Left lung (tissue), 4 donors: ENCODE measurements at regions not wholly inside any gene's neighbourhood (a gene's known extent, or its start where the extent isn't known, plus 50 kb on each side); places are given as distances from the start of the nearest gene placed in this dataset.

Source experiments
- ATAC-seq: fragments of 200-7000 bp; cut with Tn5 transposase; one replicate; pipeline ENCODE4 v1.9.1; 2020; ENCODE audit warnings: moderate library complexity
- DNase-seq, 4 donors: peaks; one replicate each; pipeline ENCODE4 v3.0.0-alpha.2; 2013 to 2020
- H3K27ac ChIP-seq, 2 donors: fragments of 200-600 bp; sonication (generic) in 1 of 2; one replicate each; pipeline versions ENCODE4 v1.5.0 to v1.8.0; 2020 to 2021
- H3K27me3 ChIP-seq, 2 donors: fragments of 200-600 bp; sonication (generic) in 1 of 2; one replicate each; pipeline versions ENCODE4 v1.5.0 to v1.8.0; 2020 to 2021
- H3K36me3 ChIP-seq, 2 donors: fragments of 200-600 bp; sonication (generic) in 1 of 2; one replicate each; pipeline versions ENCODE4 v1.5.0 to v1.8.0; 2020 to 2021
- H3K4me1 ChIP-seq, 2 donors: fragments of 200-600 bp; one replicate each; pipeline ENCODE4 v1.8.0; 2021
- H3K4me3 ChIP-seq, 2 donors: fragments of 200-600 bp; sonication (generic) in 1 of 2; one replicate each; pipeline versions ENCODE4 v1.5.0 to v1.8.0; 2020 to 2021; ENCODE audit warnings: mild to moderate bottlenecking in 1 of 2
- H3K9me3 ChIP-seq, 2 donors: fragments of 200-600 bp; sonication (generic) in 1 of 2; one replicate each; pipeline versions ENCODE4 v1.5.0 to v1.8.0; 2020 to 2021
- intact Hi-C, 2 donors: fragments of 100-400 bp; cut with DNase I; formaldehyde crosslinking; loops; one replicate each; pipeline versions ENCODE4 v1.11.2 to v1.14.2; 2022
- TF ChIP-seq, protein P1 (sequence below), 2 donors: fragments of 200-600 bp; sonication (generic) in 1 of 2; IDR thresholded peaks; one replicate each; pipeline versions ENCODE4 v1.5.0 to v1.8.0; 2021; ENCODE audit warnings: antibody characterized with exemption in 2 of 2
- donor health status: DM: no; HTN: yes; CAD: no.
- donor health status: DM: no; HTN: no; CAD: no.

DNA sequence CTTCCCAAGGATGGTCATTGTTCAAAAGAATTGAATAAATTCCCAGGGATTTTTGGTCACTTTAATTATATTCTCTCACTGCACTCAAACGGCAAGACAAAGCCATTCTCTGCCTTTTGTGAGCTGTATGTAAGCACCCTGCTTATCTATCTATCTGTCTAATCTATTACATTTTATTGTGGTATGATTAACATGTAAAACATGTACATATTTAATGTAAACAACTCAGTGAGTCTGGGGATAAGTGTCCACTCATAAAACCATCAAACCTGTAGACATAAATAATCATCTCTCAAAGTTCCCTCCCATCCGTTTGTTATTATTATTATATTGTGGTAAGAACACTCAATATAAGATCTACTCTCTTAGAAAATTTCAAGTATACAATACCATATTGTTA, 167.1 kb downstream of the CAND1 start:
- intact Hi-C loops, result no loop called here
- TF ChIP-seq, protein P1, sequence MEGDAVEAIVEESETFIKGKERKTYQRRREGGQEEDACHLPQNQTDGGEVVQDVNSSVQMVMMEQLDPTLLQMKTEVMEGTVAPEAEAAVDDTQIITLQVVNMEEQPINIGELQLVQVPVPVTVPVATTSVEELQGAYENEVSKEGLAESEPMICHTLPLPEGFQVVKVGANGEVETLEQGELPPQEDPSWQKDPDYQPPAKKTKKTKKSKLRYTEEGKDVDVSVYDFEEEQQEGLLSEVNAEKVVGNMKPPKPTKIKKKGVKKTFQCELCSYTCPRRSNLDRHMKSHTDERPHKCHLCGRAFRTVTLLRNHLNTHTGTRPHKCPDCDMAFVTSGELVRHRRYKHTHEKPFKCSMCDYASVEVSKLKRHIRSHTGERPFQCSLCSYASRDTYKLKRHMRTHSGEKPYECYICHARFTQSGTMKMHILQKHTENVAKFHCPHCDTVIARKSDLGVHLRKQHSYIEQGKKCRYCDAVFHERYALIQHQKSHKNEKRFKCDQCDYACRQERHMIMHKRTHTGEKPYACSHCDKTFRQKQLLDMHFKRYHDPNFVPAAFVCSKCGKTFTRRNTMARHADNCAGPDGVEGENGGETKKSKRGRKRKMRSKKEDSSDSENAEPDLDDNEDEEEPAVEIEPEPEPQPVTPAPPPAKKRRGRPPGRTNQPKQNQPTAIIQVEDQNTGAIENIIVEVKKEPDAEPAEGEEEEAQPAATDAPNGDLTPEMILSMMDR (IDR thresholded peaks at IDR 0.05), result no peak
- H3K4me3 ChIP-seq, result no peak overlapping the region
- ATAC-seq, result no peak
- no peaks in the 10 kb centered on the region for H3K36me3 ChIP-seq
- DNase-seq, result no peak
- no peak overlapping the region for H3K27ac ChIP-seq
- peaks cover 10 to 11% of the 10 kb centered on the region in 2 donors for H3K4me1 ChIP-seq
- H3K9me3 ChIP-seq, result no peaks in the 10 kb centered on the region
- H3K27me3 ChIP-seq, result no peaks in the 10 kb centered on the region

DNA sequence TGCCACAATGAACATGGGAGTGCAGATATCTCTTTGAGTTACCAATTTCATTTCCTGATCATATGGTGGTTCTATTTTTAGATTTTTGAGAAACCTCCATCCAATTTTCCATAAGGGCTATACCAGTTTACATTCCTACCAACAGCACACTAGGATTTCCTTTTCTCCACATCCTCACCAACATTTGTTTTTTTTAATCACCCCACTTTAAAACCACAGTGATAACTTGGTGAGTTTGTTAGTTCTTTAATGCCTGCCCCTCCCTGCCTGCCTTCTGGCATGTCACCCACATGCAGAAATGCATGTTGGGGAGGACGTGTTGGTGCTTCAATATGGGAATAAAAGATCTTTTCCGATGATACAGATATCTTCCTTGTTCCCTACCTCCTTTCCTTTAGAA, 167.9 kb downstream of the CAND1 start:
- no peak overlapping the region for H3K27ac ChIP-seq
- H3K36me3 ChIP-seq, result no peaks in the 10 kb centered on the region
- intact Hi-C loops, result no loop called here
- no peaks in the 10 kb centered on the region for H3K27me3 ChIP-seq
- no peaks in the 10 kb centered on the region for H3K9me3 ChIP-seq
- no peak for ATAC-seq
- H3K4me1 ChIP-seq, result peaks cover 9 to 12% of the 10 kb centered on the region in 2 donors
- TF ChIP-seq, protein P1 (IDR thresholded peaks at IDR 0.05), result no peak
- no peak for DNase-seq
- no peak overlapping the region for H3K4me3 ChIP-seq

DNA sequence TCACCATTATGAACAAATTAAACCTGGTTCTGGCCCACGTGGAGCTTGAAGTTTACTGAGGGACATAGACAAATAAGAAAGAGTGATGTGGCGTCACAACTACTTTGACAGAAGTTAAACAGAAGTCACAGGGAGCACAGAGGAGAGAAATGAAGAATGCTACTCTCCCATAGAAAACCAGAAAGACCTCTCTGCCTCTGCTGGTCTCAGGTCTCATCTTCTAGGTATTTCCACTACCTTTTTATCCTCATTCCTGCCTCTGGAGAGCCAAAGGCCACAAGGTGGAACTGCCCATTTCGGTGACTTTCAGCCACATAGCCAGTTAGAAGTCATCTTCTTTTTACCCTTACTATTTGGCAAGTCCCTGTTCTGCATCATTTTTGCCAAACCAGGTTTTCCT, 170.5 kb downstream of the CAND1 start:
- TF ChIP-seq, protein P1 (IDR thresholded peaks at IDR 0.05), result no peak
- Histone ChIP-seq H3K36me3 (no peaks in the 10 kb centered on the region), H3K4me1 (peaks cover 0 to 12% of the 10 kb centered on the region in 2 donors), H3K27ac (no peak overlapping the region), H3K27me3 (no peaks in the 10 kb centered on the region), H3K9me3 (no peaks in the 10 kb centered on the region), H3K4me3 (no peak overlapping the region)
- intact Hi-C loops, result no loop called here
- ATAC-seq (no peak), DNase-seq (no peak)

DNA sequence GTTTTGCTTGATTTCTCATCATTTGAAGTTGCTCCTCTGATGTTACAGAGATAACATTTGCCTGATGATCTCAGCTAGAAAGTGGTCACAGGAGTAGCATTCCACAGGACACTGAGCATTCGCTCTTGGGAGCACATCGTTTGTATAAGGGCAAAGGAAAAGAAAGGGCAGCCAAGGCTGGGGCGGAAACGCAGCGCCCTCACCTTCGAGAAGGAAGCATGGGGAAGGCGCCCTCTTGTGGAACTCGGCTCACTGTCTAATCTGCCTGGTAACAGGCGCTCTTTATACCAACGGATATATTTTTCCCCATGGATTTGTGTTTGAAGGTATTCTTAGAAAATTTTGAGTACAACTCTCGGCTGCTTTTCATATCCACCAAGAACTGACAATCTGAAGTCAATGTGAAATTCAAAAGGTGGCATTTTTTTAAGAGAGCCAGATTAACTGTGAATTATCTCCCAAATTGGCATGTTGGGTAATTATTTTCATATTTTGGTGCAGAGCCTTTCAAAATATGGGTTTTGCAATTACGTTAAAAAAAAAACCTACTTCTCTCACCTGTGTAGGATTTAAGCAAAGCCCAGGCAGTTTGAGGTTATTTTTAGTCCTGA, 172.7 kb downstream of the CAND1 start:
- no peak overlapping the region for H3K27ac ChIP-seq
- DNase-seq, result peak; percentile 62 to 82 (median 78)
- ATAC-seq, result peak; percentile 99
- H3K4me1 ChIP-seq, result peaks cover 0 to 7% of the 10 kb centered on the region in 2 donors
- TF ChIP-seq, protein P1 (IDR thresholded peaks at IDR 0.05), result peak; percentile 62
- H3K36me3 ChIP-seq, result no peaks in the 10 kb centered on the region
- H3K9me3 ChIP-seq, result no peaks in the 10 kb centered on the region
- no peak overlapping the region for H3K4me3 ChIP-seq
- no peaks in the 10 kb centered on the region for H3K27me3 ChIP-seq
- intact Hi-C loops, result no loop called here

DNA sequence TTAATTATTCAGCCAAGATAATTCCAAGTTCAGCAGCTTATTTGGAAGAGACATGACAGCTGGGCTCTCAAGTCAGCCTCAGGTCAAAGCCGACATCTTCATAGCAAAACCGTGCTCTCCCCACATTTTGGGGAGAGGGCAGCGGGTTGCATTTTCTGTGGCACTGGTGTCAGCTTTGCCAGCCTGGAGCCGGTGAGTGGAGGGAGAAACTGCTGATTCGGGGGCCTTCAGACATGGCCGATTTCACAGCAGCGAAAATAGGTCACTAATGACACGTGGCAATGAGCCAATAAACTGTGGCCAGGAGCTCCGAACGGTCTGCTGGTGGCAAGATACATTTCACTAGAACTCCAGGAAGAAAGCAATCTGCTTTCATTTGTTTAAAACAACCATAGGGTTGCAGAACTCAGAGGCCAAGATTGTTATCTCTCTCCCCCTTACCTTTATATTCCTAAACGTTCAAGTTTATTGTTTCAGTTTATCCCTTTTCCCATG, 173.2 kb downstream of the CAND1 start:
- Histone ChIP-seq H3K27ac (no peak overlapping the region), H3K36me3 (no peaks in the 10 kb centered on the region), H3K9me3 (no peaks in the 10 kb centered on the region), H3K4me1 (peaks cover 0 to 7% of the 10 kb centered on the region in 2 donors), H3K4me3 (no peak overlapping the region), H3K27me3 (no peaks in the 10 kb centered on the region)
- TF ChIP-seq, protein P1 (IDR thresholded peaks at IDR 0.05), result no peak
- ATAC-seq (no peak), DNase-seq (peak in 1 of 4 donors; percentile 40)
- intact Hi-C loops, result no loop called here
